ENCODE measurements at regions not wholly inside any gene's neighbourhood (a gene's known extent, or its start where the extent isn't known, plus 50 kb on each side); places are given as distances from the start of the nearest gene placed in this dataset.

DNA sequence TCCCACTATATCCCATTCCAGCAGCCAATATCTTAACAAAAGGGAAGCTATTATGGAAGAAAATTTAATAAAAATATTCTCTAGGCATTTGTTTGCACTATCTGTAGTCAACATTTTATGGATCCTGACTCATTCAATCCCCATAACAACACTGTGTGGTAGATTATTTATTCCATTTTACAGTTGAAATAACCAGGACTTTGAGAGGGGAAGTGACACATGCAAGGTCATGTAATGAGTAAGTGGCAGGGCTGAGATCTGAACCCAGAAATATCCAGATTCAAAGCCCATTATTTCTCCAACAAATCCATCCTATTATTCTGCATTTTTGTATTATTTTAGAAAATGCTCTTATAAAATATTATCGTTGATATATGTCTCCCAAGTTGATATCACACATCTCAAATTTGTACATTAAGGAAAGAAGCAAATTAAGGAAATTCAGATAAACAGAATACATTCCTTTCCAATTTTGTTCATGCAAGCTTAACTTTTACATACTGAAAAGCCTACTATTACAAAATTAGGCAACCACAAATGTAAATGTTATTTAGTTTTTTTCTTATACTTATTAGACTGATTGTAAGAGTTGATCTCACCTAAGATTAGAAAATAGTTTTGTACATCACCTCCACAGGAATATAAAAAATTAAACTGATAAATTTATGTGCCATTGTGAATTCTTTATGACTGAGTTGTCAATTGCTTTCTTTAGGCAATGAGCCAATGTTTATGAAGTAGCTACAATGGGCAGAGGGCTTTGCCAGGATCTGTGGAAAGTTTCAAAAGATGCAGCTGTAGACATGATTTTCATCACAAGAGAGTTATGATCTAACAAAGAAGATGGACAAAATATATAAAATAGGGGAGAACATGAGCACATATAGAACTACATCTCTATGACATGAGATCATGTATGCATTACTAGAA, 55.1 kb upstream of the E2F7 start:
- Mint-ChIP-seq H3K27me3 (no peaks in the 10 kb centered on the region), H3K27ac (no peak overlapping the region), H3K9me3 (no peaks in the 10 kb centered on the region), H3K36me3 (no peaks in the 10 kb centered on the region), H3K4me1 (ENCODE audit: unreplicated experiment) (no peaks in the 10 kb centered on the region), H3K4me3 (no peak overlapping the region)
- TF ChIP-seq, protein P1, sequence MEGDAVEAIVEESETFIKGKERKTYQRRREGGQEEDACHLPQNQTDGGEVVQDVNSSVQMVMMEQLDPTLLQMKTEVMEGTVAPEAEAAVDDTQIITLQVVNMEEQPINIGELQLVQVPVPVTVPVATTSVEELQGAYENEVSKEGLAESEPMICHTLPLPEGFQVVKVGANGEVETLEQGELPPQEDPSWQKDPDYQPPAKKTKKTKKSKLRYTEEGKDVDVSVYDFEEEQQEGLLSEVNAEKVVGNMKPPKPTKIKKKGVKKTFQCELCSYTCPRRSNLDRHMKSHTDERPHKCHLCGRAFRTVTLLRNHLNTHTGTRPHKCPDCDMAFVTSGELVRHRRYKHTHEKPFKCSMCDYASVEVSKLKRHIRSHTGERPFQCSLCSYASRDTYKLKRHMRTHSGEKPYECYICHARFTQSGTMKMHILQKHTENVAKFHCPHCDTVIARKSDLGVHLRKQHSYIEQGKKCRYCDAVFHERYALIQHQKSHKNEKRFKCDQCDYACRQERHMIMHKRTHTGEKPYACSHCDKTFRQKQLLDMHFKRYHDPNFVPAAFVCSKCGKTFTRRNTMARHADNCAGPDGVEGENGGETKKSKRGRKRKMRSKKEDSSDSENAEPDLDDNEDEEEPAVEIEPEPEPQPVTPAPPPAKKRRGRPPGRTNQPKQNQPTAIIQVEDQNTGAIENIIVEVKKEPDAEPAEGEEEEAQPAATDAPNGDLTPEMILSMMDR (conservative IDR thresholded peaks at IDR 0.05), result no peak
- no peak for DNase-seq (ENCODE audit: extremely low spot score, unreplicated experiment)

DNA sequence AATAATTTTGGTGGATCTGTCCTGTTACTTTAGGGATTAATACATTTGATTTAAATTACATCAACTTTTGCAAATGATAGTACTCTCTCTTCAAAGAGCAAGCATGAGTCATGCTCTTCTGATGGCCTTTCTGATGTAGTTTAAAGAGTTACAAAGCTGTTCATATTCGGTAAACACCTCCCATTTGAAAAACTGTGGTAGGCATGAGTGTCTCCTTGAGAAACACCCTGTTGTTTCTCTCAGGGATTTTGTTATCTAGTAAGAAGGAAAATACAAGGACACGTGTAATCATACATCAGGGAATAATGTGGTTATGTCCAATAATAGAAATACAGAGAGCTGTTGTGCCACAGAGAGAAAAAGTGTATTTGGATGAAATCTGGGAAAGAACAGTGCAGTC, 53.3 kb upstream of the E2F7 start:
- H3K4me3 Mint-ChIP-seq, result no peak overlapping the region
- no peaks in the 10 kb centered on the region for H3K9me3 Mint-ChIP-seq
- H3K27me3 Mint-ChIP-seq, result no peaks in the 10 kb centered on the region
- no peak for DNase-seq (ENCODE audit: extremely low spot score, unreplicated experiment)
- H3K4me1 Mint-ChIP-seq (ENCODE audit: unreplicated experiment), result no peaks in the 10 kb centered on the region
- H3K27ac Mint-ChIP-seq, result no peak overlapping the region
- TF ChIP-seq, protein P1 (conservative IDR thresholded peaks at IDR 0.05), result no peak
- H3K36me3 Mint-ChIP-seq, result no peaks in the 10 kb centered on the region

DNA sequence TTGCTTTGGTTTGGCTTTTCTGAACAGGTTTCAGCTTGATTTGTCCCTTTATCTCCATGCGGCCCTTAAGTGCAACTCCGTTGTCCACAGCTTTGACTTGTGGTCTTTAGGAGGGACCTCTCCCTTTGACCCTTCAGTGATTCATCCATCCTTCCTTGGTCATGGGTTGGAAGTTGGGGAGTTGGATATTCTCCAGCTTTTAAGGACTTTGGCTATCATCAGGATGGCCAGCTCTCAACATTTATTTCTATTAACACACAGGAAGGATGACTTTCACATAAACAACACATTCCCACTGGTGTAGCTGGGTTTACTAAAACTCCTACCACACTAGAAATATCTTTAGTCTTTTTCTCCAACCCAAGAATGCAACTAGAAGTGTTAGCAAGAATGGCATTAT, 50.9 kb upstream of the E2F7 start:
- TF ChIP-seq, protein P1 (conservative IDR thresholded peaks at IDR 0.05), result no peak
- Mint-ChIP-seq H3K27ac (no peak overlapping the region), H3K9me3 (no peaks in the 10 kb centered on the region), H3K27me3 (no peaks in the 10 kb centered on the region), H3K4me1 (ENCODE audit: unreplicated experiment) (no peaks in the 10 kb centered on the region), H3K36me3 (no peaks in the 10 kb centered on the region), H3K4me3 (no peak overlapping the region)
- no peak for DNase-seq (ENCODE audit: extremely low spot score, unreplicated experiment)

DNA sequence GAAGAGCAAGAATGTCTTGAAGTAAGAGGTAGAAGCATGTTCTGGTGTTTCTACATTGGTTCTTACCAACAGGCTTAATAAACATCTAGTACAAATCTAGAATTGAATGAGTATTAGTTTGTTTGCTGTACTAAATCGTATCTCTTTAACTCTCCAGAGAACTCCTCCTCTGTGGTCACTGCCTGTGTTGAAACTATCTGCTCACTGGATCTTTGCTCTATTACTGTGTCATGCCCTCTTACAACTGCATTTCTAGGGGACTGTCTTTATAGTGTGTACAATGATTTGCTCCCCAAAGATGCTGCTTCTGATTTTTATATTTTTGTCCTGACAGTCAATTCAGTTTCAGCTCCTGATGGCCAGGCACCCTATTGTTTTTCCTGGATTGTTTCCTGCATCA, 50.1 kb upstream of the E2F7 start:
- no peaks in the 10 kb centered on the region for H3K4me1 Mint-ChIP-seq (ENCODE audit: unreplicated experiment)
- TF ChIP-seq, protein P1 (conservative IDR thresholded peaks at IDR 0.05), result no peak
- no peak for DNase-seq (ENCODE audit: extremely low spot score, unreplicated experiment)
- H3K27me3 Mint-ChIP-seq, result no peaks in the 10 kb centered on the region
- no peaks in the 10 kb centered on the region for H3K36me3 Mint-ChIP-seq
- no peaks in the 10 kb centered on the region for H3K9me3 Mint-ChIP-seq
- H3K27ac Mint-ChIP-seq, result no peak overlapping the region
- H3K4me3 Mint-ChIP-seq, result no peak overlapping the region
